ENCODE measurements at regions not wholly inside any gene's neighbourhood (a gene's known extent, or its start where the extent isn't known, plus 50 kb on each side); places are given as distances from the start of the nearest gene placed in this dataset.
"Not testable (repeated sequence)": the region's sequence is repeated elsewhere in the genome, so short reads cannot be mapped to it uniquely, and the experiment has no call there.

GRCh38 chr11:122022646-122023045 lies 93.4 kb downstream of the BLID start:
- no peak for DNase-seq (ENCODE audit: low read depth)

GRCh38 chr11:122020902-122021301 lies 95.1 kb downstream of the BLID start:
- DNase-seq (ENCODE audit: low read depth) = no peak

GRCh38 chr11:122019908-122020694 lies 95.9 kb downstream of the BLID start:
- DNase-seq (ENCODE audit: low read depth) = no peak

GRCh38 chr11:122007601-122008071 lies 108.4 kb downstream of the BLID start:
- DNase-seq (ENCODE audit: low read depth) = no peak

GRCh38 chr11:122004446-122004845 lies 111.6 kb downstream of the BLID start:
- no peak for DNase-seq (ENCODE audit: low read depth)

- no peak for DNase-seq (ENCODE audit: low read depth)
Measured at GRCh38 chr11:122002926-122003325, 113.1 kb downstream of the BLID start.

GRCh38 chr11:122002047-122002446 lies 114.0 kb downstream of the BLID start:
- DNase-seq (ENCODE audit: low read depth) = no peak

GRCh38 chr11:121999651-122000050 lies 116.4 kb downstream of the BLID start:
- no peak for DNase-seq (ENCODE audit: low read depth)

- no peak for DNase-seq (ENCODE audit: low read depth)
Measured at GRCh38 chr11:121996574-121996973, 119.4 kb downstream of the BLID start.

- no peak for DNase-seq (ENCODE audit: low read depth)
Measured at GRCh38 chr11:121983901-121984300, 132.1 kb downstream of the BLID start.

GRCh38 chr11:121977914-121978313 lies 138.1 kb downstream of the BLID start:
- DNase-seq (ENCODE audit: low read depth) = not testable (repeated sequence)

GRCh38 chr11:121968638-121969037 lies 147.4 kb downstream of the BLID start:
- DNase-seq (ENCODE audit: low read depth) = no peak

- DNase-seq (ENCODE audit: low read depth) = no peak
Measured at GRCh38 chr11:121967131-121967704, 148.8 kb downstream of the BLID start.

GRCh38 chr11:121965330-121965729 lies 150.7 kb downstream of the BLID start:
- peak; percentile 47 for DNase-seq (ENCODE audit: low read depth)

GRCh38 chr11:121964591-121964990 lies 151.4 kb downstream of the BLID start:
- no peak for DNase-seq (ENCODE audit: low read depth)

- DNase-seq (ENCODE audit: low read depth) = not testable (repeated sequence)
Measured at GRCh38 chr11:121963846-121964245, 152.2 kb downstream of the BLID start.

GRCh38 chr11:121961321-121961801 lies 154.7 kb downstream of the BLID start:
- no peak for DNase-seq (ENCODE audit: low read depth)

GRCh38 chr11:121958971-121959325 lies 157.1 kb downstream of the BLID start:
- no peak for DNase-seq (ENCODE audit: low read depth)

- DNase-seq (ENCODE audit: low read depth) = no peak
Measured at GRCh38 chr11:121958323-121958970, 157.6 kb downstream of the BLID start.

- DNase-seq (ENCODE audit: low read depth) = no peak
Measured at GRCh38 chr11:121953122-121953521, 162.9 kb downstream of the BLID start.

- no peak for DNase-seq (ENCODE audit: low read depth)
Measured at GRCh38 chr11:121950160-121950559, 165.9 kb downstream of the BLID start.

- DNase-seq (ENCODE audit: low read depth) = no peak
Measured at GRCh38 chr11:121946514-121946913, 169.5 kb downstream of the BLID start.

All from HS-5 (cell line).